HCT116 (cell line): ENCODE measurements at regions not wholly inside any gene's neighbourhood (a gene's known extent, or its start where the extent isn't known, plus 50 kb on each side); places are given as distances from the start of the nearest gene placed in this dataset.

ENCODE experiments used
- CTCF ChIP-seq, 3 experiments: fragments of 200-600 bp in 1 of 3; sonication (generic) in 1 of 3; IDR thresholded peaks in 2 of 3; conservative IDR thresholded peaks in 1 of 3; 2 replicates each; pipeline ENCODE4 v1.5.1; 2012 to 2017; ENCODE audit warnings: low read depth in 2 of 3, low read length in 2 of 3, antibody characterized with exemption in 1 of 3, borderline replicate concordance in 1 of 3, control low read depth in 1 of 3, mild to moderate bottlenecking in 1 of 3, mixed read lengths in 1 of 3, mixed run types in 1 of 3, moderate library complexity in 1 of 3; ENCODE audit not compliant: insufficient read depth in 1 of 3
- POLR2A ChIP-seq: IDR thresholded peaks from 2 replicates; pipeline ENCODE4 v1.7.0; 2011; ENCODE audit warnings: borderline replicate concordance; ENCODE audit not compliant: insufficient read depth, insufficient read length; ENCODE audit errors: extremely low read depth
- POLR2AphosphoS5 ChIP-seq: IDR thresholded peaks from 2 replicates; pipeline ENCODE4 v1.6.1; 2011; ENCODE audit warnings: mild to moderate bottlenecking, low read depth, low read length, moderate library complexity
- RAD21 ChIP-seq: IDR thresholded peaks from 2 replicates; pipeline ENCODE4 v1.6.1; 2012; ENCODE audit warnings: low read depth, mild to moderate bottlenecking
- REST ChIP-seq: IDR thresholded peaks from 2 replicates; pipeline ENCODE4 v1.6.1; 2012; ENCODE audit warnings: low read depth
- SP1 ChIP-seq: IDR thresholded peaks from 2 replicates; pipeline ENCODE4 v1.6.1; 2012; ENCODE audit warnings: low read depth
- SRF ChIP-seq: IDR thresholded peaks from 2 replicates; pipeline ENCODE4 v1.6.1; 2012; ENCODE audit warnings: low read depth
- YY1 ChIP-seq: IDR thresholded peaks from 2 replicates; pipeline ENCODE4 v1.6.1; 2011; ENCODE audit warnings: low read length, low read depth, moderate library complexity, mild to moderate bottlenecking; ENCODE audit not compliant: insufficient replicate concordance; ENCODE audit errors: extremely low read depth

GRCh38 chr3:178194539-178194938 is 341.7 kb upstream of the KCNMB2 start:
- TF ChIP-seq REST = no peak
- no peak for TF ChIP-seq CTCF (IDR thresholded peaks at IDR 0.05 in 2 of 3, conservative IDR thresholded peaks at IDR 0.05 in 1 of 3; ENCODE audit: borderline replicate concordance in 1 of 3, insufficient read depth in 1 of 3, low read depth in 2 of 3, low read length in 2 of 3)
- TF ChIP-seq RAD21 = no peak
- no peak for TF ChIP-seq POLR2A
- no peak for TF ChIP-seq SP1
- no peak for TF ChIP-seq YY1
- no peak for TF ChIP-seq POLR2AphosphoS5
- no peak for TF ChIP-seq SRF
